Cardiac fibroblast (primary cell): ENCODE measurements at regions not wholly inside any gene's neighbourhood (a gene's known extent, or its start where the extent isn't known, plus 50 kb on each side); places are given as distances from the start of the nearest gene placed in this dataset.
"Not testable (repeated sequence)": the region's sequence is repeated elsewhere in the genome, so short reads cannot be mapped to it uniquely, and the experiment has no call there.

ENCODE experiments used
- DNase-seq, 2 donors: peaks; one replicate each; pipeline versions ENCODE4 v3.0.0 to v3.0.0-alpha.2; 2010; ENCODE audit warnings: low read depth in 2 of 2
- H3K4me3 ChIP-seq, 2 donors: replicated peaks in 1 of 2; 1 replicate in 1 of 2; 2 replicates in 1 of 2; pipeline ENCODE4 v1.5.1; 2011; ENCODE audit warnings: low read depth in 2 of 2, low read length in 2 of 2, mild to moderate bottlenecking in 2 of 2, moderate library complexity in 1 of 2
- TF ChIP-seq, protein P1 (sequence below): IDR thresholded peaks from one replicate; pipeline ENCODE4 v1.5.1; 2011; ENCODE audit warnings: low read depth, mild to moderate bottlenecking, low read length, inconsistent platforms

DNA sequence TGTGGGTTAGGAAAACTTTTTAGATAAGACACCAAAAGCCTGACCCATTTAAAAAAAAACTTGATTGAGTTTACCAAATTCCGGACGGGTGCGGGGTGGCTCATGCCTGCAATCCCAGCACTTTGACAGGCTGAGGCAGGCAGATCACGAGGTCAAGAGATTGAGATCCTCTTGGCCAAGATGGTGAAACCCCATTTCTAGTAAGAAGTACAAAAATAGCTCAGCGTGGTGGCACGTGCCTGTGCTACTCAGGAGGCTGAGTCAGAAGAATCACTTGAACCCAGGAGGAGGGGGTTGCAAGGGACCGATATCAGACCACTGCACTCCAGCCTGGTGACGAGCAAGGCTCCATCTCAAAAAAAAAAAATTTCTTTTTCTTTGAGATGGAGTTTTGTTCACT is 307.8 kb upstream of the USP9Y start:
- TF ChIP-seq, protein P1, sequence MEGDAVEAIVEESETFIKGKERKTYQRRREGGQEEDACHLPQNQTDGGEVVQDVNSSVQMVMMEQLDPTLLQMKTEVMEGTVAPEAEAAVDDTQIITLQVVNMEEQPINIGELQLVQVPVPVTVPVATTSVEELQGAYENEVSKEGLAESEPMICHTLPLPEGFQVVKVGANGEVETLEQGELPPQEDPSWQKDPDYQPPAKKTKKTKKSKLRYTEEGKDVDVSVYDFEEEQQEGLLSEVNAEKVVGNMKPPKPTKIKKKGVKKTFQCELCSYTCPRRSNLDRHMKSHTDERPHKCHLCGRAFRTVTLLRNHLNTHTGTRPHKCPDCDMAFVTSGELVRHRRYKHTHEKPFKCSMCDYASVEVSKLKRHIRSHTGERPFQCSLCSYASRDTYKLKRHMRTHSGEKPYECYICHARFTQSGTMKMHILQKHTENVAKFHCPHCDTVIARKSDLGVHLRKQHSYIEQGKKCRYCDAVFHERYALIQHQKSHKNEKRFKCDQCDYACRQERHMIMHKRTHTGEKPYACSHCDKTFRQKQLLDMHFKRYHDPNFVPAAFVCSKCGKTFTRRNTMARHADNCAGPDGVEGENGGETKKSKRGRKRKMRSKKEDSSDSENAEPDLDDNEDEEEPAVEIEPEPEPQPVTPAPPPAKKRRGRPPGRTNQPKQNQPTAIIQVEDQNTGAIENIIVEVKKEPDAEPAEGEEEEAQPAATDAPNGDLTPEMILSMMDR: no peak
- DNase-seq: no peak
- no peak overlapping the region for H3K4me3 ChIP-seq

DNA sequence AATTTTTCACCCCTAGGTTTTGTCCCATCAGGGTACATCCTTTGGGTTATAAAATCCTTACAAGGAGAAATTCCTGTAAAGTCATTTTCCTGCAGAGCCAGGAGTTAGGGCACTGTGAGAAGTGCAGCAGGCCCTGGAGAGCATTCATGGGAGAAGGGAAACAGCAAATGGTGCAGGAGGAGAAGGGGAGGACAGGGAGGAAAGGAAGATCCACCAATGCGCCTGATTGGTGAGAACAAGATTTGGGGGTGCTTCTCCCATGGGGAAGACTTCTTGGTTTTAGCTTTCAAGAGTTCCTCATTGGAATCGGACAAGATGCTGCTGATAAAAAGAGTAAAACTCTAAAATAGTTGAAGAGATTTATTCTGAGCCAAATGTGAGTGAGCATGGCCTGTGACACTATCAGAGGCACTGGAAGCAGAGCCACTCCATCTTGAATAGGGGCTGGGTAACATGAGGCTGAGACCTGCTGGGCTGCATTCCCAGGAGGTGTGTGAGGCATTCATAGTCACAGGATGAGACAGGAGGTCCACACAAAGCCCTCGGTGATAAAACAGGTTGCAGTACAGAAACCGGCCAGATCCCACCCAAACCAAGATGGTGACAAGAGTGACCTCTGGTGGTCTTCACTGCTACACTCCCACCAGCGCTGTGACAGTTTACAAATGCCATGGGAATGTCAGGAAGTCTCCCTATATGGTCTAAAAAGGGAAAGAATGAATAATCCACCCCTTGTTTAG is 305.5 kb upstream of the USP9Y start:
- DNase-seq, H3K4me3 ChIP-seq: not testable (repeated sequence)

DNA sequence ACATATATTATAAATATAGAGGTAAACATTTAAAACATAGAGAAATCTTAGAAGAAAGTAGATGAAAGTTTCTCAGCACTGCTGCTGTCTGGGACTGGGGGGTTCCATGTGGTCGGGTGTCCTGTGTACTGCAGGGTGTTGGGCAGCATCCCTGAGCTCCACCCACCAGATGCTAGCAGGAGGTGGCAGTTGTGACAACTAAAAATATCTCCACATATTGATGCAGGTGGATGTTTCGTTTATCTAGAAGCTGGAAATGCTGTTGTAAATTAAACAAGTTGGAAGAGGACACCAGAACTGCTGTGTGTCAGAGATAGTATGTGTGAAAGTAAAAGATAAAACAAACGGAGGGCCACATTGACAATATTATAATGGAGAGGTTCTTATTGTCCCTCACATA is 297.1 kb upstream of the USP9Y start:
- no peak for DNase-seq
- no peak overlapping the region for H3K4me3 ChIP-seq
- TF ChIP-seq, protein P1: no peak

DNA sequence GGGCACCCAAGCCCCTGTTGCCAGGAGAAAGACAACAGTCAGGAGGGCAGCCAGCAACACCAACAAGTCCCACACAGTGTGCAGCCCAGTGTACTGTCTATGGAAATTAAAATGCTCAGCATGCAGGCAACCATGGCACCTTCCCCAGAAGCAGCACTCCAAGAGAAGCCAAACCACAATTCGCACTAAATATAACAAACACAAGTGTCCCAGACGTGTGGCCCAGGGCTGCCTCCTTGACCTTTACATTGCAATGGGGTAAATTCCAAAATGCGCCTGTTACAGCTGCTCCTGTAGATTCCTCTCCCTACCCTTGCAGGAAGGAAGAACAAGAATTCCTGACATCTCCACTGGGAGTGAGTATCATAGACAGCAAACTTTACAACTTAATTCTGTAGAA is 292.8 kb upstream of the USP9Y start:
- TF ChIP-seq, protein P1: no peak
- DNase-seq: no peak
- no peak overlapping the region for H3K4me3 ChIP-seq

DNA sequence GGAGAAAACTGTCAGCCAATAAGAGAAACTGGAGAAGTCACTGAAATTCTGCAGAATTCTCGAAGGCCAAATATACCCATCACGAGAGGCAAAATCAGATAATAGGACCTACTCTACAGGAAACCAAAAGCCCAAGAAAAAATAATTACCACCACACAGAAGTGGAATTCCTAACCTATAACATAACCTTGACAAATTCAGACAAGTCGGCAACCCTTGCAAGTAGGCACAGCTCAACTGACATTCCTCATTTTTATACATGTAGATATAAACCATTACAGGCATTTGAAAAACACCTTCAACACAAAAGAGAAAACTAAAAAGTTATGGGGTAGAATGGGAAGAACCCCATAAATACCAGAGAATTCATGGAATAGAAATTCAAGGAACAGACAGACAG is 290.3 kb upstream of the USP9Y start:
- TF ChIP-seq, protein P1: no peak
- DNase-seq: no peak
- H3K4me3 ChIP-seq: no peak overlapping the region

DNA sequence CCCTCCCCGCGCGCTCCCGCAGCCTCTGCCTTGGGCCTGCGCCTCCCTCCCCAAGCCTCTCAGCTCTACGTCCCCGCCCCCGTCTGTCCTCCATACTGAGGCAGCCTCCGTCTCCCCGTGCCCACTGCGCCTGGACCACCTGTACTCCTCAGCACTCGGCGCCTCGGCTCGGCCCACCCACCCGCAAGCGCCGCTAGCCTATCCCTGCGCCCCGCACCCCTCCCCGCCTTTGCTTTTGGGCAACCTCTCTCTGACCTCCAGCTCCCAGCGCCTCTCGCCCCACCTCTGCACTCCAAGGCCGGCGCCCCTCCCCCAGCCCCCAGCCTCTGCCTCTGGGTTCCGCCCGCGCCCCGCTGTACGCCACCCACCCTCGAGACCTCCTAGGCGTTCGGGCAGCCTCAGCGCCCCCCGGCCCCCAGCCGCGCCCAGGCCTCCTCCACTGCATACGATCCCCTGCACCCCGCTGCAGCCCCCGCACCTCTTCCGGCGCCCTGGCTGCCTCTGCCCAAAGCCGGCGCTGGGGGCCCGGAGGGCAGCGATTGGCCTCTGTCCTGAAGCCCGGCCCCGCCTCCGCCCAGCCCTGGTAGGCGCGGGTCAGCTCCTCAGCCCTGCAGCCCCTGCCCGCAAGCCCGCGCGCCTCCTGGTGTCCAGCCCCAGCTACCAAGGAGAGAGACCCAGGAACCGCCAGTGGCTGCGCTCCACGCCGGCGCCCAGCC is 279.8 kb upstream of the USP9Y start:
- TF ChIP-seq, protein P1: no peak
- DNase-seq: peak in 1 of 2 donors; percentile 7
- H3K4me3 ChIP-seq: peak overlapping the region in 1 of 2 donors; percentile 17

DNA sequence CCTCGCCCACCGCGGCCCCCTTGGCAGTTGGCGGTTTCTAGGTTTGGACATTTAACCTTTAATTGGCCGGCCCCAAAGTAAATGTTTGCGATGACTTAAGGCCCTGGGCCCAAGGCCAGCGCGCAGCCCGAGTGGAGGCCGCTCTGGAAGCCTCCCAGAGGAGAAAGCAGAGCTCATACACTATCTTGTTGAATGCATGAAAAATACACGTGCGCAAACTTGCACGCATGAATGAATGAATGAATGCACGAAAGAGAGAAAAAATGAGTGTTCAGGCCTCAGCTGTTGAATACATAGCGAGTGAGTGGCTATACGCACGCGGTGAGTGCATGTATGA is 279.3 kb upstream of the USP9Y start:
- H3K4me3 ChIP-seq: no peak overlapping the region
- TF ChIP-seq, protein P1: no peak
- no peak for DNase-seq
